Nephron (organoid): ENCODE measurements at regions not wholly inside any gene's neighbourhood (a gene's known extent, or its start where the extent isn't known, plus 50 kb on each side); places are given as distances from the start of the nearest gene placed in this dataset.
A peak's percentile ranks its signal among the peaks of the same experiment; 100 is the strongest.

Experiments
- H3K27ac Mint-ChIP-seq, 3 experiments: 2 replicates each; pipeline ENCODE4 v1.8.0; 2020; ENCODE audit warnings: mixed read lengths in 3 of 3, mild to moderate bottlenecking in 2 of 3, moderate library complexity in 1 of 3
- H3K27me3 Mint-ChIP-seq: 2 replicates; pipeline ENCODE4 v1.8.0; 2021; ENCODE audit warnings: low read depth, mild to moderate bottlenecking, moderate library complexity, mixed read lengths
- H3K36me3 Mint-ChIP-seq: 2 replicates; pipeline ENCODE4 v1.8.0; 2020; ENCODE audit warnings: low read depth, mixed read lengths
- H3K4me1 Mint-ChIP-seq: 2 replicates; pipeline ENCODE4 v1.8.0; 2020; ENCODE audit warnings: mixed read lengths
- H3K4me3 Mint-ChIP-seq, 3 experiments: 2 replicates each; pipeline ENCODE4 v1.8.0; 2020; ENCODE audit warnings: mild to moderate bottlenecking in 3 of 3, mixed read lengths in 3 of 3, moderate library complexity in 2 of 3
- H3K9me3 Mint-ChIP-seq: 2 replicates; pipeline ENCODE4 v1.8.0; 2020; ENCODE audit warnings: mixed read lengths
- CTCF ChIP-seq, 3 experiments: fragments of 200-600 bp; sonication (generic); IDR thresholded peaks; one replicate each; pipeline ENCODE4 v1.5.0; 2021; ENCODE audit warnings: antibody characterized with exemption in 3 of 3; ENCODE audit not compliant: unreplicated experiment in 3 of 3

DNA sequence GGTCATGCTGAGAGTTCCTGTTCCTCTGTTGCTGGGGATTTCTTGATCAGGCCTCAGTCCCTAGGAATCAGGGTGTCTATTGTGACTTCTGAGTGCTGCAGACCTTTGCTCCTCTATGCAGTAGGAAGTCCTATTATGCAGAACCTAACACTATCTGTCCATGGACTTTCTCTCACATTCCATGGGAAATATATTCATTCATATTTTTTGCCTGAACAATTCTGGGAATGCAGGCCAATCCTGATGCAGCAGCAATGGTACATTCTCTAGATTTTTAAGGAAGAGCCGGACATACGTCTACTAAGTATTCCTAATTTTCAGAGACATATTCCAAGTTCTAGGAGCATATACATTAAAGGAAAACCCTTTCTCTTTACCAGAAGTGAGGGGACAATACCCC, 61.1 kb upstream of the C1orf87 start:
- H3K27ac Mint-ChIP-seq, result peak overlapping the region in 2 of 3 experiments; percentile 61 to 65
- TF ChIP-seq CTCF (IDR thresholded peaks at IDR 0.05; ENCODE audit: unreplicated experiment in 3 of 3), result no peak
- H3K4me1 Mint-ChIP-seq, result peaks cover 16% of the 10 kb centered on the region
- no peaks in the 10 kb centered on the region for H3K36me3 Mint-ChIP-seq
- H3K4me3 Mint-ChIP-seq, result no peak overlapping the region
- H3K9me3 Mint-ChIP-seq, result no peaks in the 10 kb centered on the region
- no peaks in the 10 kb centered on the region for H3K27me3 Mint-ChIP-seq

DNA sequence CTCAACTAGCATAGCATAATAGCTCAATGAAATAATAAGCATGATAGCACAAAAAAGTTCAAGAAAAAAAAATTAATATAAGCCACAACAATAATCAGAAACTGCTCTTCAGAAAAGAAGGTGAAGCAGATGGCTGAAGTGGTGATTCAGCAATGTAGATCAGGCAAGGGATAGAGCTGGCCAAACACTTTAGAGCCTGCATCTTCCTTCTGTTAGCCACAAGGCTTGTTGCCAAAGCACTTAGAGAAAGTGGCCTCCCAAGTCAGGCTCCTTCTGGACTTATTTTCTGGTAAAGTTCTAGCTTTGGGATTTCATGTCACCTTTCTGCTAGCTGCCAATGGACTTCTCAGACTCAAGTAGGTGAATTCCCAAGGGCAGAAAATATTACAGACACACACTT, 60.3 kb upstream of the C1orf87 start:
- no peak for TF ChIP-seq CTCF (IDR thresholded peaks at IDR 0.05; ENCODE audit: unreplicated experiment in 3 of 3)
- H3K27me3 Mint-ChIP-seq, result no peaks in the 10 kb centered on the region
- H3K36me3 Mint-ChIP-seq, result no peaks in the 10 kb centered on the region
- H3K9me3 Mint-ChIP-seq, result no peaks in the 10 kb centered on the region
- H3K4me3 Mint-ChIP-seq, result no peak overlapping the region
- peaks cover 16% of the 10 kb centered on the region for H3K4me1 Mint-ChIP-seq
- H3K27ac Mint-ChIP-seq, result peak overlapping the region in 2 of 3 experiments; percentile 76 to 87

DNA sequence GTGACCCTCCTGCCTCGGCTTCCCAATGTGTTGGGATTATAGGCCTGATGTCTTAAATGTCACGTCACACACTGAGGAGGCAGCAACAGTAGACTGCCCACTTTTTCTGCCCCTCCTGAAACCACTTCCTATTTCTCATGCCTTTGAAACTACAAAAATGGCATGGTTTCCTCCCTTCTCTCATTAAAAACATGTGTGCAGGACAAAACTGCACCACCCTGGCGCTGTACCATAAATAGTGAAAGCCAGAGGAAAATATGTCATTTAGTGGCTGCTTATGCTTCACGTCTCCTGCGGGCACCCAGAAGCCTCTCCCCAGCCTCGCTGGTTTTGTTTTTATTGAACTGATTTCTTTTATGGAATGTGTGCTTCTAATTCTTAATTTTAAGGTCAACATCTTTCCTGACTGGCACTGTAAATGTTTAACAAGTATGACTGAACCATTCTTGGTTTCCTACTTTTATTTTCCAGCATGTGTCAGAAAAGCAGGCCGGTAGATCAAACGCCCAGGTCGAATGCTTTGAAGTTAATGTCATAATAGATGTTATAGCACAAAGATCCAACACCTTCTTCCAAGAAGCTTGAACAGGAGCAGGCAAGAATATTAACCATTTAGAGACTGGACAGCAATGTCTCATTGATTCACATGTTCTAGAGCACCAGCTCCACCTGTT, 59.6 kb upstream of the C1orf87 start:
- Mint-ChIP-seq H3K9me3 (no peaks in the 10 kb centered on the region), H3K36me3 (no peaks in the 10 kb centered on the region), H3K27me3 (no peaks in the 10 kb centered on the region), H3K4me3 (peak overlapping the region in 1 of 3 experiments; percentile 4), H3K4me1 (peaks cover 16% of the 10 kb centered on the region), H3K27ac (peak overlapping the region; percentile 53 to 87 (median 76))
- TF ChIP-seq CTCF (IDR thresholded peaks at IDR 0.05; ENCODE audit: unreplicated experiment in 3 of 3), result no peak

DNA sequence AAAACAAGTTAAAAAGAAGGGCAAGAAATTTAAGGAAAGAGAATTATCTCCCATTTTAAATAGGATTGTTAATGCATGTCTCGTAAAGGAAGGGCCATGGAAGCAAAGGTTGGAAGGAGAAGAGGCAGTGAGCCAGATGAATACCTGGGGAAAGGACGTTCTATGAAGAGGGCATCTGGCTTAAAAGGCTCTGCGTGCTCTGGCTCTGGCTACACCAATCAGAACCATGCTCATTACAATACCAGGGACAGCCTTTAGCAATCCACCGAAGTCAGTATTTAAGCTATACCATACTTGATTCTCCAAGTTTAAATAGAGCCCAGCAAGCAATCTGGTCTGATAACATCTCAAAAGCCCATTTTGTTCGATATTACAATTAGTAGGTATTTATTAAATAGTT, 58.5 kb upstream of the C1orf87 start:
- peak overlapping the region in 1 of 3 experiments; percentile 4 for H3K27ac Mint-ChIP-seq
- no peaks in the 10 kb centered on the region for H3K9me3 Mint-ChIP-seq
- H3K36me3 Mint-ChIP-seq, result no peaks in the 10 kb centered on the region
- no peak for TF ChIP-seq CTCF (IDR thresholded peaks at IDR 0.05; ENCODE audit: unreplicated experiment in 3 of 3)
- no peak overlapping the region for H3K4me3 Mint-ChIP-seq
- H3K27me3 Mint-ChIP-seq, result no peaks in the 10 kb centered on the region
- H3K4me1 Mint-ChIP-seq, result peaks cover 16% of the 10 kb centered on the region

DNA sequence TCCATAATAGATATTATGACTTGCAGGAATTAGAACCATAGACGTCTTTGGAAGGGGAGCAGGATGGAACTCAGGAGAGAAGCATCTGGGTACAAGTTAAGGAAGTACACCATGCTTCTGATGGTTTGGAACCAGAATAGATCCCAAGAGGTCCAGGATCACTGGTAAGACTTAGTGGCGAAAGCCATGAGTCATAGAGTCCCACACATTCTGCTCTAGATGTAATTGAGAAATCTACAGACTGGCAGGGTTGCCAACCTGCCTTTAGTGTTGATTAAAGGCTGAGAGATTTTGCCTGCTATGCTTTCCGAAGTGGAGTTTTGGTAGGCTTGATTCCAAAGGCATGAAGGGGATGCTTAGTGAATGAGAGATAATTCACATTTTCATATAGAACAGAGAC, 57.1 kb upstream of the C1orf87 start:
- H3K9me3 Mint-ChIP-seq, result no peaks in the 10 kb centered on the region
- TF ChIP-seq CTCF (IDR thresholded peaks at IDR 0.05; ENCODE audit: unreplicated experiment in 3 of 3), result no peak
- peaks cover 16% of the 10 kb centered on the region for H3K4me1 Mint-ChIP-seq
- H3K27me3 Mint-ChIP-seq, result no peaks in the 10 kb centered on the region
- H3K4me3 Mint-ChIP-seq, result no peak overlapping the region
- H3K36me3 Mint-ChIP-seq, result no peaks in the 10 kb centered on the region
- H3K27ac Mint-ChIP-seq, result no peak overlapping the region

- Mint-ChIP-seq H3K4me1 (peaks cover 16% of the 10 kb centered on the region), H3K27ac (no peak overlapping the region), H3K27me3 (no peaks in the 10 kb centered on the region), H3K9me3 (no peaks in the 10 kb centered on the region), H3K36me3 (no peaks in the 10 kb centered on the region), H3K4me3 (no peak overlapping the region)
- no peak for TF ChIP-seq CTCF (IDR thresholded peaks at IDR 0.05; ENCODE audit: unreplicated experiment in 3 of 3)
Measured at GRCh38 chr1:60129911-60130310, 56.3 kb upstream of the C1orf87 start.
